ENCODE measurements at regions not wholly inside any gene's neighbourhood (a gene's known extent, or its start where the extent isn't known, plus 50 kb on each side); places are given as distances from the start of the nearest gene placed in this dataset.

DNA sequence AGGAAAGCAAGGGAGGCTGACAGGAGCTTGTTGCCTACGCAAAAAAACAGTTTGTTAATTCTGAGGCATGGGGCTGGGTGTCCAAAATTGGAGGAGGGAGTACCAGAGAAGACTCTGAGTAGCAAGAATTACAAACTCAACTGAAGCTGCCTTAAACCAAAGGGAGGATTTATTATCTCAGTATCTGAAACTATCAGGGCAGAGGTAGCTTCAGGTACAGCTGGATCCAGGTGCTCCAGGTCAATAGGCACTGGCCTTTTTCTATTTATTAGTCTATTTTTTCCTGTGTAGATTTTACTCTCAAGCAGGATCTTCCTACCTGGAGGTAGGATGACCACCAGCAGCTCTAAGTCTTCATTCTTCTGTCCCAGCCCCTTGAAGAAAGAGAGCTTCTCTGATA lies 135.3 kb upstream of the NCOR2 start:
- no peak overlapping the region for H4K91ac ChIP-seq (ENCODE audit: insufficient read length, low read depth, low read length)
- Mint-ChIP-seq H3K27me3 (ENCODE audit: low read depth) (peaks cover 7% of the 10 kb centered on the region), H3K36me3 (ENCODE audit: insufficient read depth in 1 of 3, low read depth in 3 of 3) (peaks cover 0 to 3% (median 0%) of the 10 kb centered on the region in 3 experiments; a peak in 1 of 7 replicates), H3K4me1 (peaks cover 4 to 7% of the 10 kb centered on the region in 2 experiments), H3K4me3 (no peak overlapping the region), H3K9me3 (peaks cover 5% of the 10 kb centered on the region in 2 experiments), H3K27ac (no peak overlapping the region)
- no peak overlapping the region for H3K4me2 ChIP-seq (ENCODE audit: insufficient read depth, insufficient read length, low read length)
- no peaks in the 10 kb centered on the region for H4K20me1 ChIP-seq (ENCODE audit: control insufficient read depth, insufficient read depth, insufficient read length)
- H2BK20ac ChIP-seq (ENCODE audit: low read depth, low read length, poor library complexity, severe bottlenecking), result no peak overlapping the region
- H3K79me1 ChIP-seq (ENCODE audit: insufficient read depth, low read depth, low read length, poor library complexity, severe bottlenecking), result no peaks in the 10 kb centered on the region
- no peak overlapping the region for H3K23ac ChIP-seq (ENCODE audit: insufficient read length, low read depth, low read length)
- H3T11ph ChIP-seq (ENCODE audit: low read length), result no peak overlapping the region
- no peak overlapping the region for H2BK5ac ChIP-seq (ENCODE audit: insufficient read length, low read length)
- no peak overlapping the region for H3K14ac ChIP-seq (ENCODE audit: insufficient read depth, low read length)
- no peaks in the 10 kb centered on the region for H3K79me2 ChIP-seq (ENCODE audit: insufficient read depth, low read length)
- TF ChIP-seq, protein P1, sequence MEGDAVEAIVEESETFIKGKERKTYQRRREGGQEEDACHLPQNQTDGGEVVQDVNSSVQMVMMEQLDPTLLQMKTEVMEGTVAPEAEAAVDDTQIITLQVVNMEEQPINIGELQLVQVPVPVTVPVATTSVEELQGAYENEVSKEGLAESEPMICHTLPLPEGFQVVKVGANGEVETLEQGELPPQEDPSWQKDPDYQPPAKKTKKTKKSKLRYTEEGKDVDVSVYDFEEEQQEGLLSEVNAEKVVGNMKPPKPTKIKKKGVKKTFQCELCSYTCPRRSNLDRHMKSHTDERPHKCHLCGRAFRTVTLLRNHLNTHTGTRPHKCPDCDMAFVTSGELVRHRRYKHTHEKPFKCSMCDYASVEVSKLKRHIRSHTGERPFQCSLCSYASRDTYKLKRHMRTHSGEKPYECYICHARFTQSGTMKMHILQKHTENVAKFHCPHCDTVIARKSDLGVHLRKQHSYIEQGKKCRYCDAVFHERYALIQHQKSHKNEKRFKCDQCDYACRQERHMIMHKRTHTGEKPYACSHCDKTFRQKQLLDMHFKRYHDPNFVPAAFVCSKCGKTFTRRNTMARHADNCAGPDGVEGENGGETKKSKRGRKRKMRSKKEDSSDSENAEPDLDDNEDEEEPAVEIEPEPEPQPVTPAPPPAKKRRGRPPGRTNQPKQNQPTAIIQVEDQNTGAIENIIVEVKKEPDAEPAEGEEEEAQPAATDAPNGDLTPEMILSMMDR (conservative IDR thresholded peaks at IDR 0.05), result no peak
- no peak overlapping the region for H3K9ac ChIP-seq (ENCODE audit: extremely low read depth, insufficient read length, low read length)
- no peak for DNase-seq
- no peak overlapping the region for H2AK5ac ChIP-seq (ENCODE audit: insufficient read length, low read length)
- H4K8ac ChIP-seq (replicated peaks; ENCODE audit: insufficient read length, low read depth, low read length), result no peak overlapping the region
- no peak overlapping the region for H3K18ac ChIP-seq (ENCODE audit: insufficient read length, low read depth, low read length)
- H3K4ac ChIP-seq (ENCODE audit: low read depth, low read length), result no peak overlapping the region
- H3K27me3 ChIP-seq (ENCODE audit: insufficient read depth, low read length), result no peaks in the 10 kb centered on the region; the same call in 1 of the 2 replicates
- H3K23me2 ChIP-seq (ENCODE audit: insufficient read length, low read depth, low read length, poor library complexity, severe bottlenecking), result no peaks in the 10 kb centered on the region
- no peaks in the 10 kb centered on the region for H3K9me3 ChIP-seq (ENCODE audit: control insufficient read depth, low read depth, low read length)
- H2BK15ac ChIP-seq (ENCODE audit: low read depth, low read length), result no peak overlapping the region
- H3K27ac ChIP-seq (ENCODE audit: insufficient read length, low read depth, low read length), result no peak overlapping the region
- no peaks in the 10 kb centered on the region for H3K4me1 ChIP-seq (ENCODE audit: insufficient read depth, low read length)
- no peak overlapping the region for H2AFZ ChIP-seq (ENCODE audit: low read length)
- H4K5ac ChIP-seq (ENCODE audit: insufficient read length, low read depth, low read length), result no peak overlapping the region
- no peak overlapping the region for H2BK120ac ChIP-seq (ENCODE audit: low read depth, low read length, poor library complexity, severe bottlenecking)
- no peak overlapping the region for H2BK12ac ChIP-seq (ENCODE audit: insufficient read length, low read depth, low read length)
- H3K56ac ChIP-seq (ENCODE audit: insufficient read length, low read depth, low read length), result no peak overlapping the region
- WGBS (ENCODE audit: extremely low coverage, insufficient read length, low lambda C conversion rate), result no CpG with 5 or more reads among the region's 1 CpG

Measured in H9 (cell line).